IMR-90 (cell line): ENCODE measurements at regions not wholly inside any gene's neighbourhood (a gene's known extent, or its start where the extent isn't known, plus 50 kb on each side); places are given as distances from the start of the nearest gene placed in this dataset.

Experiments
- ATAC-seq: fragments of 200-7000 bp; cut with Tn5 transposase; 2 replicates; pipeline ENCODE4 v1.9.1; 2020; ENCODE audit warnings: low read depth, mild to moderate bottlenecking, moderate library complexity
- BruUV-seq: library from RNA; stranded (reverse); fragments of 400-500 nt; replicated peaks from 2 replicates; lab custom pipeline; 2021; lab: Mats Ljungman, UMichigan
- CTCF ChIA-PET: fragments of 300-600 bp; formaldehyde crosslinking; extraction: SDS; loops from one replicate; lab custom pipeline; 2021; ENCODE audit warnings: antibody characterized with exemption; lab: Yijun Ruan, JAX
- POLR2A ChIA-PET: fragments of 300-600 bp; sonication (Branson Sonifier 250); formaldehyde crosslinking; loops from one replicate; lab custom pipeline; 2022; ENCODE audit warnings: antibody characterized with exemption; ENCODE audit not compliant: unreplicated experiment; lab: Charles Lee
- DNase-seq: peaks from one replicate; pipeline ENCODE4 v3.0.0; 2013
- H2AFZ ChIP-seq: replicated peaks from 2 replicates; pipeline ENCODE3; 2013; ENCODE audit warnings: low read length, mild to moderate bottlenecking; ENCODE audit not compliant: poor library complexity
- H2AK5ac ChIP-seq: 2 replicates; pipeline ENCODE4 v1.6.1; 2013; ENCODE audit warnings: low read depth, low read length, inconsistent platforms
- H2AK9ac ChIP-seq: replicated peaks from 2 replicates; pipeline ENCODE3; 2013; ENCODE audit warnings: mild to moderate bottlenecking, low read depth, low read length, moderate library complexity; ENCODE audit not compliant: poor library complexity
- H2BK120ac ChIP-seq: 2 replicates; pipeline ENCODE4 v1.6.1; 2013; ENCODE audit warnings: low read depth, low read length, inconsistent platforms
- H2BK15ac ChIP-seq: 3 replicates; pipeline ENCODE4 v1.6.1; 2013; ENCODE audit warnings: low read depth, low read length, inconsistent platforms
- H2BK20ac ChIP-seq: 2 replicates; pipeline ENCODE4 v1.6.1; 2013; ENCODE audit warnings: low read depth, mild to moderate bottlenecking, inconsistent platforms, low read length, moderate library complexity
- H2BK5ac ChIP-seq: 2 replicates; pipeline ENCODE4 v1.6.1; 2013; ENCODE audit warnings: mild to moderate bottlenecking, low read depth, low read length, inconsistent platforms; ENCODE audit not compliant: poor library complexity, severe bottlenecking
- H3K14ac ChIP-seq: replicated peaks from 2 replicates; pipeline ENCODE4 v1.6.1; 2013; ENCODE audit warnings: low read depth, low read length, inconsistent platforms
- H3K18ac ChIP-seq: 2 replicates; pipeline ENCODE4 v1.6.1; 2013; ENCODE audit warnings: low read depth, low read length, control low read depth
- H3K23ac ChIP-seq: 2 replicates; pipeline ENCODE4 v1.6.1; 2013; ENCODE audit warnings: low read depth, low read length, inconsistent platforms
- H3K27ac ChIP-seq: 2 replicates; pipeline ENCODE4 v1.5.1; 2013; ENCODE audit warnings: mild to moderate bottlenecking, control low read depth, low read length; ENCODE audit not compliant: insufficient read depth
- H3K27me3 ChIP-seq: 2 replicates; pipeline ENCODE4 v1.6.1; 2013; ENCODE audit warnings: low read length; ENCODE audit not compliant: control insufficient read depth, insufficient read depth
- H3K36me3 ChIP-seq: 2 replicates; pipeline ENCODE4 v1.6.1; 2013; ENCODE audit warnings: low read length, mixed read lengths; ENCODE audit not compliant: control insufficient read depth, insufficient read depth
- H3K4ac ChIP-seq: 2 replicates; pipeline ENCODE4 v1.6.1; 2013; ENCODE audit warnings: low read depth, low read length, inconsistent platforms
- H3K4me1 ChIP-seq: 2 replicates; pipeline ENCODE4 v1.6.1; 2013; ENCODE audit warnings: low read length, mixed read lengths; ENCODE audit not compliant: control insufficient read depth, insufficient read depth
- H3K4me2 ChIP-seq: 2 replicates; pipeline ENCODE4 v1.6.1; 2013; ENCODE audit warnings: low read depth, mild to moderate bottlenecking, control low read depth, low read length, moderate library complexity
- H3K4me3 ChIP-seq: 2 replicates; pipeline ENCODE4 v1.5.1; 2013; ENCODE audit warnings: low read depth, mild to moderate bottlenecking, control low read depth, low read length, moderate library complexity; ENCODE audit not compliant: insufficient read depth
- H3K56ac ChIP-seq: 2 replicates; pipeline ENCODE4 v1.6.1; 2013; ENCODE audit warnings: low read length, inconsistent platforms; ENCODE audit not compliant: insufficient read depth; ENCODE audit errors: extremely low read depth
- H3K79me1 ChIP-seq, 2 experiments: 2 replicates each; pipeline ENCODE4 v1.6.1; 2013; ENCODE audit warnings: low read length in 2 of 2, inconsistent platforms in 1 of 2, low read depth in 1 of 2
- H3K9ac ChIP-seq: 2 replicates; pipeline ENCODE4 v1.6.1; 2013; ENCODE audit warnings: low read depth, low read length, control low read depth
- H3K9me1 ChIP-seq: 2 replicates; pipeline ENCODE4 v1.6.1; 2013; ENCODE audit warnings: low read length, inconsistent platforms; ENCODE audit not compliant: insufficient read depth
- H3K9me3 ChIP-seq: 2 replicates; pipeline ENCODE4 v1.6.1; 2013; ENCODE audit warnings: low read length; ENCODE audit not compliant: control insufficient read depth, insufficient read depth
- H4K20me1 ChIP-seq: 2 replicates; pipeline ENCODE4 v1.6.1; 2013; ENCODE audit warnings: low read length, inconsistent platforms; ENCODE audit not compliant: insufficient read depth
- H4K5ac ChIP-seq: 2 replicates; pipeline ENCODE4 v1.6.1; 2013; ENCODE audit warnings: mild to moderate bottlenecking, low read depth, low read length, control low read depth
- H4K8ac ChIP-seq, 2 experiments: 2 replicates each; pipeline ENCODE4 v1.6.1; 2013; ENCODE audit warnings: low read depth in 2 of 2, low read length in 2 of 2, control low read depth in 1 of 2, inconsistent platforms in 1 of 2
- H4K91ac ChIP-seq: 2 replicates; pipeline ENCODE4 v1.6.1; 2013; ENCODE audit warnings: low read depth, low read length, inconsistent platforms; ENCODE audit not compliant: insufficient read depth
- BHLHE40 ChIP-seq: fragments of 150-350 bp; IDR thresholded peaks from 2 replicates; pipeline ENCODE4 v1.6.1; 2016; ENCODE audit warnings: mild to moderate bottlenecking, low read depth, low read length
- CEBPB ChIP-seq: IDR thresholded peaks from 2 replicates; pipeline ENCODE4 v1.6.1; 2012; ENCODE audit warnings: low read depth, low read length, improper control_type of control experiment
- CHD1 ChIP-seq: IDR thresholded peaks from 2 replicates; pipeline ENCODE4 v1.6.1; 2012; ENCODE audit warnings: low read depth, low read length, improper control_type of control experiment
- CTCF ChIP-seq: conservative IDR thresholded peaks from 2 replicates; pipeline ENCODE4 v1.5.1; 2012; ENCODE audit warnings: mild to moderate bottlenecking, low read depth, low read length, improper control_type of control experiment
- ELK1 ChIP-seq: fragments of 150-350 bp; IDR thresholded peaks from 2 replicates; pipeline ENCODE4 v1.6.1; 2016; ENCODE audit warnings: low read depth, mild to moderate bottlenecking, low read length, moderate library complexity, borderline replicate concordance
- FOS ChIP-seq: fragments of 150-350 bp; IDR thresholded peaks from 2 replicates; pipeline ENCODE4 v1.6.1; 2016; ENCODE audit warnings: low read depth, low read length
- MAFK ChIP-seq: IDR thresholded peaks from 2 replicates; pipeline ENCODE4 v1.6.1; 2012; ENCODE audit warnings: low read depth, low read length, improper control_type of control experiment
- MAZ ChIP-seq: IDR thresholded peaks from 2 replicates; pipeline ENCODE4 v1.6.1; 2012; ENCODE audit warnings: low read depth, mild to moderate bottlenecking, low read length, improper control_type of control experiment, moderate library complexity, borderline replicate concordance
- MXI1 ChIP-seq: IDR thresholded peaks from 2 replicates; pipeline ENCODE4 v1.6.1; 2012; ENCODE audit warnings: low read depth, mild to moderate bottlenecking, low read length, moderate library complexity, borderline replicate concordance
- NFE2L2 ChIP-seq: fragments of 150-350 bp; IDR thresholded peaks from 2 replicates; pipeline ENCODE4 v1.6.1; 2016; ENCODE audit warnings: low read depth, mild to moderate bottlenecking, low read length
- POLR2A ChIP-seq: IDR thresholded peaks from 2 replicates; pipeline ENCODE4 v1.6.1; 2012; ENCODE audit warnings: mild to moderate bottlenecking, low read depth, low read length
- RAD21 ChIP-seq: IDR thresholded peaks from 2 replicates; pipeline ENCODE4 v1.6.1; 2012; ENCODE audit warnings: low read length, improper control_type of control experiment
- RCOR1 ChIP-seq: IDR thresholded peaks from 2 replicates; pipeline ENCODE4 v1.6.1; 2012; ENCODE audit warnings: mild to moderate bottlenecking, low read length, improper control_type of control experiment; ENCODE audit not compliant: insufficient replicate concordance
- RFX5 ChIP-seq: IDR thresholded peaks from 2 replicates; pipeline ENCODE4 v1.8.0; 2012; ENCODE audit warnings: low read depth, mild to moderate bottlenecking, low read length, moderate library complexity
- SMC3 ChIP-seq: fragments of 150-350 bp; IDR thresholded peaks from 2 replicates; pipeline ENCODE4 v1.6.1; 2016; ENCODE audit warnings: low read depth, mild to moderate bottlenecking, antibody characterized with exemption, low read length, moderate library complexity
- USF2 ChIP-seq: fragments of 150-350 bp; IDR thresholded peaks from 2 replicates; pipeline ENCODE4 v1.6.1; 2017; ENCODE audit warnings: mild to moderate bottlenecking, antibody characterized with exemption, low read length, low read depth
- WGBS, 2 experiments: methylation state at CpG; one replicate each; pipeline versions ENCODE4 v1.1.5 to v1.1.7; 2013; ENCODE audit warnings: missing lambda C conversion rate in 2 of 2; ENCODE audit not compliant: insufficient read length in 1 of 2; ENCODE audit errors: extremely low coverage in 2 of 2; 5-methylcytosine and 5-hydroxymethylcytosine counted together
- dilution Hi-C: fragments of 300-500 bp; cut with HindIII; formaldehyde crosslinking; loops from one replicate; pipeline ENCODE4 v1.14.3; 2018; ENCODE audit warnings: low sequenced_read_pairs; ENCODE audit not compliant: unreplicated experiment
- in situ Hi-C: fragments of 300-500 bp; cut with MboI; formaldehyde crosslinking; loops from 3 replicates; pipeline ENCODE4 v1.14.3; 2019; ENCODE audit warnings: low sequenced_read_pairs, inconsistent platforms, mixed read lengths
- intact Hi-C: fragments of 100-400 bp; cut with micrococcal nuclease; formaldehyde crosslinking; loops from 2 replicates; pipeline ENCODE4 v1.10.0; 2022

- in situ Hi-C loops: no loop called here
- no peak overlapping the region for H2AK9ac ChIP-seq
- no peak for ATAC-seq
- H3K18ac ChIP-seq: no peak overlapping the region
- H4K91ac ChIP-seq: no peak overlapping the region
- H2BK20ac ChIP-seq: no peak overlapping the region
- no peak overlapping the region for H2BK5ac ChIP-seq
- POLR2A ChIA-PET: no interaction called here
- dilution Hi-C loops: no loop called here
- H4K5ac ChIP-seq: no peak overlapping the region
- no peak overlapping the region for H3K4ac ChIP-seq
- no peaks in the 10 kb centered on the region for H3K36me3 ChIP-seq
- no peak overlapping the region for H3K4me2 ChIP-seq
- H3K4me3 ChIP-seq: no peak overlapping the region
- H3K9me3 ChIP-seq: no peaks in the 10 kb centered on the region
- H3K9ac ChIP-seq: no peak overlapping the region
- no peaks in the 10 kb centered on the region for H3K27me3 ChIP-seq
- no peak overlapping the region for H3K56ac ChIP-seq
- H3K27ac ChIP-seq: no peak overlapping the region
- CTCF ChIA-PET: no interaction called here
- BruUV-seq: no TSS peak
- H4K20me1 ChIP-seq: peaks cover 35% of the 10 kb centered on the region
- H3K23ac ChIP-seq: no peak overlapping the region
- DNase-seq: no peak
- 89% methylated on average over 9 of the region's 12 CpGs; no CpG with 5 or more reads in 1 of the 2 experiments for WGBS, 2 experiments
- H2BK120ac ChIP-seq: no peak overlapping the region
- no peak overlapping the region for H4K8ac ChIP-seq
- H3K79me1 ChIP-seq: peaks cover 24 to 51% of the 10 kb centered on the region in 2 experiments
- intact Hi-C loops: no loop called here
- H3K4me1 ChIP-seq: no peaks in the 10 kb centered on the region; the same call in 1 of the 2 replicates
- TF ChIP-seq CEBPB: no peak
- no peak for TF ChIP-seq SMC3
- TF ChIP-seq CTCF: no peak
- TF ChIP-seq MAZ: no peak
- no peak for TF ChIP-seq FOS
- TF ChIP-seq POLR2A: no peak
- no peak for TF ChIP-seq BHLHE40
- TF ChIP-seq NFE2L2: no peak
- TF ChIP-seq ELK1: no peak
- TF ChIP-seq RFX5: no peak
- TF ChIP-seq RAD21: no peak
- no peak for TF ChIP-seq RCOR1
- TF ChIP-seq MAFK: no peak
- TF ChIP-seq USF2: no peak
- TF ChIP-seq CHD1: no peak
- no peak for TF ChIP-seq MXI1
- no peak overlapping the region for H2BK15ac ChIP-seq
- no peak overlapping the region for H3K14ac ChIP-seq
- peaks cover 14% of the 10 kb centered on the region for H3K9me1 ChIP-seq
- H2AK5ac ChIP-seq: no peak overlapping the region
- no peak overlapping the region for H2AFZ ChIP-seq
Observed at GRCh38 chr4:3361406-3361805, 68.6 kb downstream of the RGS12 start.
